ENCODE measurements at regions not wholly inside any gene's neighbourhood (a gene's known extent, or its start where the extent isn't known, plus 50 kb on each side); places are given as distances from the start of the nearest gene placed in this dataset.

- TF ChIP-seq POLR2A (IDR thresholded peaks at IDR 0.05; ENCODE audit: low read depth, low read length), result no peak
- no peak for TF ChIP-seq POLR2AphosphoS5 (IDR thresholded peaks at IDR 0.05; ENCODE audit: low read depth, low read length)
Measured at GRCh38 chr1:55347866-55348265, 132.7 kb upstream of the USP24 start.
